ENCODE measurements at regions not wholly inside any gene's neighbourhood (a gene's known extent, or its start where the extent isn't known, plus 50 kb on each side); places are given as distances from the start of the nearest gene placed in this dataset.

DNA sequence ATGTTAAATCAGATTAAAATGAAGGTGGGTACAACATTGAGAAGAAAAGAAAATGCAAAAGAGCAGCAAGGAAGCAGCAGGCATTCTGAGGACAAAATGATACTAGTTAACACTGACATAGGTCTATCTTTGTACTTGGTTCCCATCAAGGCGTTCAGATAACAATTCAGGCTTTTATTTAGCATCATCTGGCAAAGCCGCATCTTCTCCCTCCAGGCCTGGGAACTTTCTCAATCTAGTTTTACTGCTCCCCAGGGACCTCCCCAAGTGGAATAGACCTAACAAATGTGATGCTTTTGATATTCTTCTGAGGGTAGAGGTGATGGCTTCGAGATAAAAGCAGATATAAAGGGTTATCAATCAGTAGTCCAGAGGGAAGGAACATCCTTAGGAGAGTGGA is 130.6 kb downstream of the C3orf38 start:
- TF ChIP-seq GLIS3 (CRISPR knock-in tag; IDR thresholded peaks at IDR 0.05) (no peak), ARNTL (CRISPR knock-in tag; IDR thresholded peaks at IDR 0.05; ENCODE audit: borderline replicate concordance, low read depth) (no peak), BACH2 (CRISPR knock-in tag; IDR thresholded peaks at IDR 0.05; ENCODE audit: borderline replicate concordance) (no peak), ZFP30 (CRISPR knock-in tag; IDR thresholded peaks at IDR 0.05) (no peak), ISL1 (CRISPR knock-in tag; IDR thresholded peaks at IDR 0.05) (no peak), ZNF8 (CRISPR knock-in tag; IDR thresholded peaks at IDR 0.05) (no peak)
- TF ChIP-seq, protein P1, sequence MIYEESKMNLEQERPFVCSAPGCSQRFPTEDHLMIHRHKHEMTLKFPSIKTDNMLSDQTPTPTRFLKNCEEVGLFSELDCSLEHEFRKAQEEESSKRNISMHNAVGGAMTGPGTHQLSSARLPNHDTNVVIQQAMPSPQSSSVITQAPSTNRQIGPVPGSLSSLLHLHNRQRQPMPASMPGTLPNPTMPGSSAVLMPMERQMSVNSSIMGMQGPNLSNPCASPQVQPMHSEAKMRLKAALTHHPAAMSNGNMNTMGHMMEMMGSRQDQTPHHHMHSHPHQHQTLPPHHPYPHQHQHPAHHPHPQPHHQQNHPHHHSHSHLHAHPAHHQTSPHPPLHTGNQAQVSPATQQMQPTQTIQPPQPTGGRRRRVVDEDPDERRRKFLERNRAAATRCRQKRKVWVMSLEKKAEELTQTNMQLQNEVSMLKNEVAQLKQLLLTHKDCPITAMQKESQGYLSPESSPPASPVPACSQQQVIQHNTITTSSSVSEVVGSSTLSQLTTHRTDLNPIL (CRISPR knock-in tag; IDR thresholded peaks at IDR 0.05; ENCODE audit: low read depth) = no peak
- TF ChIP-seq, protein P2, sequence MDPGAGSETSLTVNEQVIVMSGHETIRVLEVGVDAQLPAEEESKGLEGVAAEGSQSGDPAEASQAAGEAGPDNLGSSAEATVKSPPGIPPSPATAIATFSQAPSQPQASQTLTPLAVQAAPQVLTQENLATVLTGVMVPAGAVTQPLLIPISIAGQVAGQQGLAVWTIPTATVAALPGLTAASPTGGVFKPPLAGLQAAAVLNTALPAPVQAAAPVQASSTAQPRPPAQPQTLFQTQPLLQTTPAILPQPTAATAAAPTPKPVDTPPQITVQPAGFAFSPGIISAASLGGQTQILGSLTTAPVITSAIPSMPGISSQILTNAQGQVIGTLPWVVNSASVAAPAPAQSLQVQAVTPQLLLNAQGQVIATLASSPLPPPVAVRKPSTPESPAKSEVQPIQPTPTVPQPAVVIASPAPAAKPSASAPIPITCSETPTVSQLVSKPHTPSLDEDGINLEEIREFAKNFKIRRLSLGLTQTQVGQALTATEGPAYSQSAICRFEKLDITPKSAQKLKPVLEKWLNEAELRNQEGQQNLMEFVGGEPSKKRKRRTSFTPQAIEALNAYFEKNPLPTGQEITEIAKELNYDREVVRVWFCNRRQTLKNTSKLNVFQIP (CRISPR knock-in tag; IDR thresholded peaks at IDR 0.05; ENCODE audit: borderline replicate concordance, low read depth) = no peak
- TF ChIP-seq, protein P3, sequence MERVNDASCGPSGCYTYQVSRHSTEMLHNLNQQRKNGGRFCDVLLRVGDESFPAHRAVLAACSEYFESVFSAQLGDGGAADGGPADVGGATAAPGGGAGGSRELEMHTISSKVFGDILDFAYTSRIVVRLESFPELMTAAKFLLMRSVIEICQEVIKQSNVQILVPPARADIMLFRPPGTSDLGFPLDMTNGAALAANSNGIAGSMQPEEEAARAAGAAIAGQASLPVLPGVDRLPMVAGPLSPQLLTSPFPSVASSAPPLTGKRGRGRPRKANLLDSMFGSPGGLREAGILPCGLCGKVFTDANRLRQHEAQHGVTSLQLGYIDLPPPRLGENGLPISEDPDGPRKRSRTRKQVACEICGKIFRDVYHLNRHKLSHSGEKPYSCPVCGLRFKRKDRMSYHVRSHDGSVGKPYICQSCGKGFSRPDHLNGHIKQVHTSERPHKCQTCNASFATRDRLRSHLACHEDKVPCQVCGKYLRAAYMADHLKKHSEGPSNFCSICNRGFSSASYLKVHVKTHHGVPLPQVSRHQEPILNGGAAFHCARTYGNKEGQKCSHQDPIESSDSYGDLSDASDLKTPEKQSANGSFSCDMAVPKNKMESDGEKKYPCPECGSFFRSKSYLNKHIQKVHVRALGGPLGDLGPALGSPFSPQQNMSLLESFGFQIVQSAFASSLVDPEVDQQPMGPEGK (CRISPR knock-in tag; IDR thresholded peaks at IDR 0.05; ENCODE audit: borderline replicate concordance) = no peak

All from SK-N-SH treated with all-trans-retinoic acid at 6 μM for 48 hours (cell line).